GM18517 (cell line): ENCODE measurements at regions not wholly inside any gene's neighbourhood (a gene's known extent, or its start where the extent isn't known, plus 50 kb on each side); places are given as distances from the start of the nearest gene placed in this dataset.
"Not testable (repeated sequence)": the region's sequence is repeated elsewhere in the genome, so short reads cannot be mapped to it uniquely, and the experiment has no call there.

Experiments
- ATAC-seq: cut with Tn5 transposase; IDR thresholded peaks from one replicate; pipeline ENCODE4 v1.9.1; 2021; ENCODE audit warnings: mild to moderate bottlenecking, moderate library complexity; ENCODE audit not compliant: unreplicated experiment

DNA sequence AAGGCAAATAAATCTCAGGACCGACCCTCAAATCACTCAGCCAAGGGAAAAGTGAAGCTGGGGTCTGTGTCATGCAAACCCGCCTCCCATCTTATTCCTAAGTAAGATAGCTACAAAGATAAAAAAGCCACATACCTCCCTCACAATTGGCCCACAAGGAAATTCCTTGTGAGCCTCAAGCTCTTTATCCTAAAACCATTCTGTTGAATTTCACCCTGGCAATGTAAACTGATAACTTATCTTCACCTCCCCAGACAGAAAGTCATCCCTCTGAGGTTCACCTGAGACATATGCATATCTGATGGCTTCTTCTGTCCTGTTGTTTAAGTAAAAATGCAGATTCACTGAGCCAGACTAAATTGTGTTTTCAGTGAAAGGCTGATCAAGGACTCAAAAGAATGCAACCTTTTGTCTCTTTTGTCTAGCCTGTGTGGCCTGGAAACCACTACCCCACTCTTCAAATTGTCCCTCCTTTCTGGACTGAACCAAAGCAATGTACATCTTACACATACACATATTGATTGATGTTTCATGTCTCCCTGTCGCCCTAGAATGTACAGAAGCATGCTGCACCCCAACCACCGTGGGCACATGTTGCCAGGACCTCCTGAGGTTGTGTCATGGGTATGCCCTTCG is 91.3 kb downstream of the MFAP3L start:
- ATAC-seq = no peak

DNA sequence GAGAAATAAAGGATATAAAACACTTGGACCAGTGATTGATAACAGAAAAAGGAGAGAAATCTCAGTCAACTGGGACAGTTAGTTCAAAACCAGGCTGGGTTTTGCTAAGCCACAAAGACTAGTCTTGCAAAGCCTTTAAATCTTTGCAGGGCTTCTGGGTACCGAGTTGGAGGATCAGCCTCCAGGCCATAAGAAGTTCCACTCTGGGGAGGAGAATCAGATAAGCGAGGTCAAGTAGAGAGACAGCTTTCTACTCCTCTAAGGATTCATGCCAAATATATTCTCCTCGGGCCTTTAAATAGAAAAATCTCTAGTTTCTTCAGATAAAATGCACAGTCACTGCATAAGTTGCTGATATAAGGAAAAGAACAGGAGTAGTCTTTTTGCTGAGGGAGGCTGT is 92.7 kb downstream of the MFAP3L start:
- no peak for ATAC-seq

DNA sequence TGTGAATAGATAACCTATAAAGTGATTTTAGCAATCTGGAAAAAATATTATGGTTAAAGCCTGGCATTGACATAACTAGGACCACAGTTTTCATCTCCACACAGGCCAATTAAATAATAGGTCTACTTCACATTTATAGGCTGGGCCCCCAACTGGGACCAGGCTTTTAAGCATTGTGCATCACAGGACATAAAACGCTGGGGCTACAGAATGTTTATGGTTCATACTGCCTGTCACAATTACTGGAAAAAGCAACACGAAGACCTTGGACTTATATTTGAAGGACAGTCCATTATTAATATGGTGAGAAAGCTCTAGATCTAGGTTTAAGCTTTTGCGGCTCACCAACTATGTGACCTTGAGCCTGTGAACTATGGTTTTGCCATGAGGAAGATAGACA is 94.2 kb downstream of the MFAP3L start:
- no peak for ATAC-seq

DNA sequence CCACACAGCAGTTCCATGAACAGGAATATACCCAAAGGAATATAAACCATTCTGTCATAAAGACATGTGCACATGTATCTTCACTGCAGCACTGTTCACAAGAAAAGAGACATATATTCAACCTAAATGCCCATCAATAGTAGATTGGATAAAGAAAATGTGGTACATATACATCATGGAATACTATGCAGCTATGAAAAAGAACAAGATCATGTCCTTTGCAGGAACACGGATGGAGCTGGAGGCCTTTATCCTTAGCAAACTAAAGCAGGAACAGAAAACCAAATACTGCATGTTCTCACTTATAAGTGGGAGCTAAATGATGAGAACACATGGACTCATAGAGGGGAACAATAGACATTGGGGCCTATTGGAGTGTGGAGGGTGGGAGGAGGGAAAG is 95.4 kb downstream of the MFAP3L start:
- ATAC-seq = not testable (repeated sequence)

DNA sequence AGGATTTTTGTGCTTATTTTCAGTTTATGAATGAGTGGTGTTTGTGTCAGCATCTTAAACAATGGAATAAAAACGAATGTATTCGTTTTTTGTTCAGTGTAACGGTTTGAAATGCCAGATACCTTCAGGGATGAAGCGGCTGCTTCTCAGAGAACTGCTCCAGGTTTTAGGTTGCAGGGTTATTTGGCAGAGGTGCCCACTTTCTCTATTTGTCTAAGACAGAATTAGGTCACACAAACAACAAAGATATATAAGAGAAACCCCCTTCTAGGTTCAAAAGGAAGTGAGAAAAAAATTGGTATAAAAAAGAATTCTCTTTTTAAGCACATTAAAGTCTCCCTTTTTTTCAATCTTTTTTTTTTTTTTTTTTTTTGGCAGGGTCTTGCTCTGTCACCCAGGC is 98.9 kb downstream of the MFAP3L start:
- ATAC-seq = no peak

DNA sequence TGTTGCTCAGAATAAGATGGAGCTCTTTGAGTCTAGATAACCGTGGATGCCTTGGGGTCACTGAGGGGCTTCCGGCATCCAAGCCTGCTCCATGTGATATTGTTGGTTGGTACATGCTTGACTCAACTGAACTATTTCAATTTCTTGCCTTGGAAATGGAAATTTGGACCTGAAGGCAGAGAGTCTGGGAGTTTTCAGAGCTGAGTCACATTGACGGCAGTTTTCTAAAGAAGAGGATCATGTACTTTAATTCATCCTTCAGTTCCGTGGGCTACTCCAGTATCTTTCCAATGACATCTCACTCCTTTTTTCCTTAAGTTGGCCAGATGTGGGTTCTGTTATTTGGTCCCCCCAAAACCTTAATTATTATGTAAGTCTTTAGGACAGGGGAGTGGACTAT is 100.5 kb downstream of the MFAP3L start:
- ATAC-seq = no peak

DNA sequence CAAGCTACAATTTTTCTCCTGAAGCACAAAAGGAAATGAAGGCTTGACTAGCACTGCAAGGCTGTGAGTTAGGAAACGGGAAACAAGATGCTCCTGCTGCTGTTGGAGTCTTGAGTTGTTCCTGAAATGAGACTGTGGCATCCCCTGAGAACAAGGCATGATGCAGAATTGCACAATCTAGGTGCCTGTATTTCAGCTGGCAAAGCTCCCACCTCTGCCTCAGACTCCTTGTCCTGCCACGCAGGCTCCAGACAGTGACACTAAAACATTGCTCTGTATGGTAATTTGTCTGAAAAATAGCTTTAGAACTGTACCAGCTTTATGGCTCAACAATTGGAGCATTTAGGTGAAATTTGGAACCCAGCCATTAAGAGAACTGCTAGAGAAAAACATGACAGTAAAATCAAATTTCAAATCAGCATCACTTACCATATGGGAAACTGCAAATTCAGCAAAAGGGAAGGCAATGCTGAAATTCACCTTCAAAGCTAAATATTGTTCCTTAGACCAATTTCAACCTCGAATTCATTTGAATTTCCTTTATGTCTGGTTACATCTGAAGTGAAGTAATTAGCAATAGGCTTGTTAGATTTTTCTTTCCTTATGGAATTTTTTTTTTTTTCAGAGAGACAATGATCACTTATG is 103.4 kb downstream of the MFAP3L start:
- no peak for ATAC-seq

DNA sequence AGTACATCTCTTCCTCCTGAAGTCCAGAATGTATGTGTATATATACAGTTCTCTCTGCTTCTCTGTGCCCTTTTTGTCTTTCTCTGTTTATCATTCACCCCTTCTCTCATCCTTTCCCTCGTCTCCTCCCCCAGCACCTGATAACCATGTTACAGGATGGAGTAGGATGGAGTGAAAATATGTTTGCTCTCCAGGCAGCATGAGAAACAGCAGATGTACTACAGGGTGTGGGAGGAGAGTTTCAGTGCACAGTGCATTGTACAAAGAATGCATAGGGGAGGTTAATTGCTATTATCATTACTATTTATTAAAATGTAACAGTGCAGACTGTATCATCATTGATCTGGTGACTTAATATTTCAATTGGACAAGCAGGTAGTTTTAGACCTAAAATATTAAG is 104.5 kb downstream of the MFAP3L start:
- ATAC-seq = no peak

DNA sequence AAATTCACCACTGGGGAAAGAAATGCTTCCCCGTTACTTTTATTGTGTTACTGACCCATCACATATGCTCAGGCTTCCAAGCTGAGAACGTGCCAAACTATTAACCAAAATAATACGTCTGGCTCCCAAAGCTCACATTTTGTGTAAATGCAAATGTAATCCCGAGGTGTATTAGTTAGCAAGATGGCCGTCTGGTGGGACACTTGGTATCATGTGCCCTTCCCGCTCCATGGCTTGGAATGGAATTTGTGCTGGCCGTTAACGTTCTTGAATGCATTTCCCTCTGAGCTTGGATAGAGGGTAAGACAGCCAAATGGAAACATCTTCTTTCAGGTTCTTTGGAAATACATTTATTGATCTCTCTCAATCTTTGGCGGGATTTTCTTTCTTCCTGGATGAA is 105.0 kb downstream of the MFAP3L start:
- ATAC-seq = no peak

DNA sequence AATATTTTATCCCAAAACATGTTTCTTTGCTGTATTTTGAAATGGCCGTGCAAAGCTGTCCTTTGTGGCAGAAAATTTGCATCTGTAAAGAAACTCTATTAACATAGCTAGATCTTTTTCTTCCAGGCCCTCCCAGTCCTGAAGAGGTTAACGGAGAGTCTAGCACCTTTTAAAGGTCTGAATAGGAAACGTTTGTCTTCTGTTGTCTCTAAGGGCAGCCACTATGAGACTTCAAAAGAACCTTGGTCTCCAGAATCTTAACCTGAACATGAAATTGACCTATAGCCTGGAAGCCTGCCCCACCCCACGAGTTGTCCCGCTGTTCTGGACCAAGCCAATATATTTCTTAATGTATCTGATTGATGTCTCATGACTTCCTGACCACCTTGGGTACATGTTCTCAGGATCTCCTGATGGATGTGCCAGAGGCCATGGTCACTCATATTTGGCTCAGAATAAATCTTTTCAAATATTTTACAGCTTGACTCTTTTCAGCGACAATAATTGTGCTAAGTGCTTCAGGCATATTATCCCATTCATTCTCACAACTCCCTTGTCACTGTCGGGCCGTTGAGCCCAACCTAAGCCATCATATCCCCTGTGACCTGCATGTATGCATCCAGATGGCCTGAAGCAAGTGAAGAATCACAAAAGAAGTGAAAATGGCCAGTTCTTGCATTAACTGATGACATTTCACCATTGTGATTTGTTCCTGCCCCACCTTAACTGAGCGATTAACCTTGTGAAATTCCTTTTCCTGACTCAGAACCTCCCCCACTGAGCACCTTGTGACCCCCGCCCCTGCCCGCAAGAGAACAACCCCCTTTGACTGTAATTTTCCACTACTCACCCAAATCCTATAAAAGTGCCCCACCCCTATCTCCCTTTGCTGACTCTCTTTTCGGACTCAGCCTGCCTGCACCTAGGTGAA is 106.7 kb downstream of the MFAP3L start:
- ATAC-seq = not testable (repeated sequence)

DNA sequence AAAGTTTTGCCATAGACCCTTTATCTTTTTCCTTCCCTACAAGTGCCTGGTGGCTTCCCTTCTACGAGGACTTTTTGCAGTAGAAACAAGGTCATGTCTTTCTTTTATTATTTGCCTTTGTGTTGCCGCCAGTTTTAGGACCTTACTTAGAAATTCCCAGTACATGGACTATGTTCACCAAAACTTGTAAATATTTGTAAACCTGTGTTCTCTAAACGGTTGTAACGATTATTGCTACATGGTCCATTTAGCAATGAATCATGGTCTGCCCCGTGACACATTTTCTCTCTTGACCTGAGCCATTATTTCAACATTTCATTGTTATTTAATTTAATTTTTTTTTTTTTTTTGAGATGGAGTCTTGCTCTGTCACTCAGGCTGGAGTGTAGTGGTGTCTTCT is 110.7 kb downstream of the MFAP3L start:
- ATAC-seq = no peak

DNA sequence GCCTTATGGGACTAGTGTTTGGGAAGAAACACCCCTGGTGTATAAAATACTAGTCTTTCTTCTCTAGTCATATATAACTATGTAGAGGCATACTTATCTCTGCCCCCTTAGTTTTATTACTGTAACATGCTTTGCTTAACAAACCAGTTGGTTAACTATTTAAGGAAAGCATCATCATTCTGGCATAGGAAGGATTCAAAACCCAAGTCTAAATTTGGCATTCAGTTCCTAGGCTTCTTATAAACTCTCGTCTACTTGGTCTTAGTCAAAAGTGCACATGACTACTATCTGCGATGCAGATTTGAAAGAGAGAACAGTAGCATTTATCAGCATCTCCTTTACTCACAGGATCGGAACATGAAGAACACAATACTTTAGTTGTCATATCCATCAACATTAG is 111.3 kb downstream of the MFAP3L start:
- no peak for ATAC-seq

DNA sequence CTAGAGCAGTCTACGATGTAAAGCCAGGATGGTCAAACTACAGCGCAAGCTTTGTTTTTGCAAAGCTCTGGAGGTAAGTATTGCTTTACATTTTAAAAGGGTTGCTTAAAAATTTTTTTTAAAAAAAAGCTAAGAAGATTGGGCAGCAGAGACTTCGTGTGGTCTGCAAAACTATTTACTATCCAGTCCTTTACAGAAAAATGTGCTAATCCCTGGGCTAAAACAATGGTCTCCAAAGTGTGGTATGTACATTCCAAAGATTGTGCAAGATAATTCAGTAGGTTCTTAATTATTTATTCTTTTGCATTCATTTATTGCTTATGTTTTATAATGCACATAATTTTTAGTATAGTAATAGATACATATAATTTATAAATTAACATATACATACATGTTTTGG is 113.2 kb downstream of the MFAP3L start:
- ATAC-seq = no peak

DNA sequence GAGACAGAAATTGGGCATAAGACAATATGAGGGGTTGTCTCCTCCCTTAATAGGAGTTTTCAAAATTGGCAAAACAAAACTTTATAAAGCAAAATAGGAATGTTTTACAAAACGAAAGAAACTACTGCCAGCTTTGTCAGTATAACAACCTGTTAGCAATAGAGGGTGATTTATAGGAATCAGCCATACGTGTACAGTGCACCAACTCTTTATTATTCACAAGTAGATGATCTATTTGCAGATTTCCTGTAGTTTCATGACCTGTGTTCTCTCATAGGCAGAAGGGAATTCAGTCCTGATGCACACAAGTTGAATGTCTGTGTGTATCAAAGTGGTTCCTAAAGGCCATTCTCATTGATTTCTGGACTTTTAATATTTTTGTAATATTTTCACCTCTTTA is 116.3 kb downstream of the MFAP3L start:
- ATAC-seq = no peak

DNA sequence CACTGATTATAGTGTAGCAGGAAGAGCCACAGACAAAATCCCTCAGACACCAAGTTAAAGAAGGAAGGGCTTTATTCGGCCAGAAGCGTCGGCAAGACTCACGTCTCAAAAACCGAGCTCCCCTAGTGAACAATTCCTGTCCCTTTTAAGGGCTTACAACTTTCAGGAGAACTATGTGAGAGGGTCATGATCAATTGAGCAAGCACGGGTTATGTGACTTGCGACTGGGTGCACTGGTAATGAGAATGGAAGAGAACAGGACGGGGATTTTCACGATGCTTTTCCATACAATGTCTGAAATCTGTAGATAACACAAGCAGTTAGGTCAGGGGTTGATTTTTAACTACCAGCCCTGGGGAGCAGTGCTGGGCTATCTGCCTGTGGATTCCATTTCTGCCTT is 116.7 kb downstream of the MFAP3L start:
- ATAC-seq = no peak

DNA sequence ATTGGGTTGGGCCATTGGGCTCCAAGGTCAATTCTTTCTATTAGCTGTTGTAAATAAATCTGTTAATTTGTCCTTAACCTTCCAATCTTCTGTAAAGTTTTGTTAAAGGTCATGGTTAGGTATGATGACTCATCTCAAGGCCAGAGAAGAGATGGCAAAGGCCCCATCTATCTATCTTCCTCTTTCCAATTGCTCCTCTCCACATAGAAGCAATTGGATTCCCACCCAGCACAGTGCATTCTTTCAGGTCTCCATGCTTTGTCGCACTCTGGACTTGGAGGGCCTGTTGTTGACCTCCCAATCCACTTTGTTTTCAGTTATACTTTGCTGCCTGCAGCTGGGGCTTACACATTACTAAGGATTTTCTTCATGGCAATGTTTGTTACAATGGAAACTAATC is 118.5 kb downstream of the MFAP3L start:
- no peak for ATAC-seq

DNA sequence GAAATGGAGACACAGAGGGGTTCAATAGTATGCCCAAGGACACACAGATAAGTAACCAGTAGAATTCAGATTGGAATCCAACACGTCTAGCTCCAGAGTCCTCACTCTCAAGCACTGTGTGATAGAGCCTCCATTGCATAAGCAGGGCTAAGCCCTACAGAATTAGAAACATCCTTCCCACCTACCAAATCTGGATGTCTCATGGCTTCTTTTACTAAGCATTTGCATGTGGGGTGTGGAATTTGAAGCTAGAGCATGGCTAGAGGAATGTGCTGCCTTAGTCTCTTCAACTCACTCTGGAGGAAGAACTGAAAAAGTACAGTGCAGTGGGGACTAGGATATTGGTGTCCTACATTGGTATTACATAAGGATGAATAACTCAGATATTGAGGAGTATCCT is 119.4 kb downstream of the MFAP3L start:
- ATAC-seq = no peak

DNA sequence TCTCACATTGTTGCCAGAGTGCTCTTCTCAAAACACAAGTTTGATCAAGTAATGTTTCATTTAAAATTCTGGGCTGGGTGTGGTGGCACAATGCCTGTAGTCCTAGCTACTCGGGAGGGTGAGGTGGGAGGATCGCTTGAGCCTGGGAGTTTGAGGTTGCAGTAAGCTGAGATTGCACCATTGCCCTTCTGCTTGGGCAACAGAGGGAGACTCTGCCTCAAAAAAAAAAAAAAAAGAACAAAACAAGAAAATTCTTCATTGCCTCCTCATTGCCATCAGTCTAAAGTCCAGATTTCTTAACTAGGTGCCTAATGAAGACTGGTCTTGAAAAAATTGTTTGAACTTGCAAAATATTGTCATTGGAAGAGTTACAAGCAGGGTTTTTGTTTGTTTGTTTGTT is 120.1 kb downstream of the MFAP3L start:
- ATAC-seq = no peak

DNA sequence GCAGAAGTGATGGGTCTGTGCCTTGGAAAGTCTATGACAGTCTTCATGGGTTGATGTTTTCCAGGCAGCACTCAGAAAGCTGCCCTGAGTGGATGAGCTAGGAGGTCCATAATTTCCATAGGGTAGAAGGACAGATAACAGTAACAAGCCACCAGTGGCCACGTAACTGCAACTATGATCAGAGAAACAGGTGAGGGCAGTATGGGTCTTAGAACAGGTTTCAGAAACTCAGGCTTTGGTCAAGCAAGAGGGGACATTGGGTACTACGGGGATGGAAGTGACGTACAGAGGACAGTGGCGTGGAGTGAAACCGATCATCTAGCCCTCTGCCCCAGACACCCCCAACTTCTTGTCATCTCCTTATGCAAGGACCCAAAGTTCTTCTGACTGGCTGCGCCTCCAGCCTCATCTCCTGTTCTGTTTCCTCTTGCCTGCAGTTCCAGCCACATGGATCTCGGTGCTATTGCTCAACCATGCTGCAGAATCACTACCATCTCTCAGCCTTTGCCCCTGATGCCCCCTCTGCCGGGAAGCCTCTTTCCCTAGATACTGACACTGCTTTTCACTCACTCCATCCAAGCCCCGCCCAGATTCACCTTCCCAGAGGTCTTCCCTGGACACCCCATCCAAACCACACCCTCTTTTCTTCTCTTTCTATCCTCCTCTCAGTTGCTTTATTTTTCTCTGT is 123.4 kb downstream of the MFAP3L start:
- ATAC-seq = no peak

DNA sequence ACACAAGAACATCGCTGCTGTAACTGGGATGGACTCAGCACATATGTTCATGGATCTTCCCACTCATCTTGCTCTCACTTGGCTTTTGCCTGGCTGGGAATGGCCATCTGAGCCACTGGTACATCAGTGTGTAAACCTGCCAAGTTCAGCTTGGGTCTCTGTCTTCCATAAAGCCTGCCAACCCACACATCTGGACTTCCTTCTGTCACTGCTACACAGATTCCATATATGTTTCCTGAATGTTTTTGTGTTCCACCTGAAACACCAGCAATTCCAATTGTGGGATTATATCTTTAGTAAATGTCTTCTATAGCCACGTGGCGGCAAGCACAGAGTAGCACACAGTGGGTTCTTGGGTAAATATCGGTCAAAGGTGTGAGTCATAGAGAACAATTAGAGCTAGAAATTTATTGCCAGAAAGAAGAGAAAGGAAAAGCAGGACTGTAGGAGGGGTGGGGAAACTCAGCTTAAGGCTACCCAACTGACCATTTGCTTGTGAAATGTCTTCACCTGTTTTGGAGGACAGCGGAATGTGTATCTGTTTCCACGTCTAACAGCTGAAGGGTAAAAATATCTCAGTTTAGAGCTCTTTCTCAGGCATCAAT is 125.9 kb downstream of the MFAP3L start:
- ATAC-seq = no peak

DNA sequence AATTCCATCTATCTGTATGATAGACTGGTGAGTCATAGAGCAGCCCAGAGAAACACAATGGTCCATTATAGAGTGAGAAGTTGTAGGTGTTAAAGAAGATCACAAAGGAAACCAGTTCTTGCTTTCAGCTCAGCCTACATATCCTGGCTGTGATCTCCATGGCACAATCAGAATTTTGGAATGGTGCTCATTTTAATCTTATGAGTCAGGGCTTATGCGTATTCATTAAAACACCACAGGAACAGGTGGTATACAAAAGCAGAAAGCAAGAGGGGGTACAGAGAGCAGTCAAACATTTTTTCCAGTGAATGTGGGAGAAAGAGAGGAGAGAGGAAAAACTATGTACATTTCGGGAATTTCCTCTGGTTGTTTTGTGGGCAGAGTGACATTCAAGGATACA is 126.9 kb downstream of the MFAP3L start:
- no peak for ATAC-seq
